SU-DHL-6 (cell line): ENCODE measurements at regions not wholly inside any gene's neighbourhood (a gene's known extent, or its start where the extent isn't known, plus 50 kb on each side); places are given as distances from the start of the nearest gene placed in this dataset.

Source experiments
- H2AFZ ChIP-seq: fragments of 200-600 bp; sonication (generic); 2 replicates; pipeline ENCODE4 v1.6.1; 2014; ENCODE audit warnings: low read depth, mild to moderate bottlenecking, moderate library complexity, mixed read lengths, antibody characterized with exemption, low read length; ENCODE audit not compliant: severe bottlenecking
- H3F3A ChIP-seq: fragments of 200-600 bp; shearing (Covaris generic); 2 replicates; pipeline ENCODE4 v1.6.0; 2016; ENCODE audit warnings: antibody characterized with exemption, mild to moderate bottlenecking; ENCODE audit not compliant: insufficient read depth
- H3K27ac ChIP-seq: fragments of 200-600 bp; sonication (generic); 2 replicates; pipeline ENCODE4 v1.5.1; 2016; ENCODE audit warnings: low read depth, mild to moderate bottlenecking, low read length, moderate library complexity, mixed read lengths
- H3K27me3 ChIP-seq: fragments of 200-600 bp; sonication (generic), shearing (Covaris generic); 2 replicates; pipeline ENCODE4 v1.6.0; 2014; ENCODE audit warnings: mild to moderate bottlenecking, low read length
- H3K36me3 ChIP-seq: fragments of 200-600 bp; sonication (generic); 2 replicates; pipeline ENCODE4 v1.6.1; 2014; ENCODE audit warnings: mild to moderate bottlenecking, low read length, mixed read lengths
- H3K4me2 ChIP-seq: fragments of 300-600, 200-600 bp; shearing (Covaris generic), sonication (generic); 2 replicates; pipeline ENCODE4 v1.6.0; 2014; ENCODE audit warnings: low read length, low read depth, mild to moderate bottlenecking; ENCODE audit not compliant: poor library complexity, severe bottlenecking
- H3K4me3 ChIP-seq: fragments of 200-600 bp; sonication (generic); 2 replicates; pipeline ENCODE4 v1.5.1; 2014; ENCODE audit warnings: antibody characterized with exemption, low read length, mild to moderate bottlenecking, mixed read lengths; ENCODE audit not compliant: insufficient read depth, poor library complexity, severe bottlenecking
- H3K79me2 ChIP-seq: fragments of 200-600 bp; sonication (generic); 2 replicates; pipeline ENCODE4 v1.6.1; 2014; ENCODE audit warnings: mild to moderate bottlenecking, low read length, moderate library complexity; ENCODE audit not compliant: insufficient read depth
- H3K9ac ChIP-seq: fragments of 200-600 bp; sonication (generic); 2 replicates; pipeline ENCODE4 v1.7.0; 2014; ENCODE audit warnings: mild to moderate bottlenecking, low read length
- H3K9me2 ChIP-seq: fragments of 200-600 bp; sonication (generic); replicated peaks from 2 replicates; pipeline ENCODE4 v1.6.1; 2014; ENCODE audit warnings: low read length; ENCODE audit not compliant: insufficient read depth
- H3K9me3 ChIP-seq: fragments of 200-600 bp; sonication (generic); 2 replicates; pipeline ENCODE4 v1.6.1; 2014; ENCODE audit warnings: low read length, mixed read lengths; ENCODE audit not compliant: insufficient read depth
- H4K20me1 ChIP-seq: fragments of 200-600 bp; sonication (generic); 2 replicates; pipeline ENCODE4 v1.6.1; 2014; ENCODE audit warnings: low read depth, mild to moderate bottlenecking, antibody characterized with exemption, low read length, moderate library complexity, mixed read lengths
- CTCF ChIP-seq: fragments of 200-600 bp; sonication (generic); IDR thresholded peaks from one replicate; pipeline ENCODE4 v1.5.1; 2017; ENCODE audit warnings: antibody characterized with exemption, mild to moderate bottlenecking, low read length, moderate library complexity; ENCODE audit not compliant: insufficient read depth, poor library complexity, severe bottlenecking
- EZH2phosphoT487 ChIP-seq: fragments of 200-600 bp; sonication (generic), shearing (Covaris generic); conservative IDR thresholded peaks from 2 replicates; pipeline ENCODE4 v1.6.1; 2018; ENCODE audit warnings: mild to moderate bottlenecking, antibody characterized with exemption, low read length, moderate library complexity, mixed read lengths

- TF ChIP-seq EZH2phosphoT487, result no peak
- TF ChIP-seq CTCF, result no peak
- H3K79me2 ChIP-seq, result no peaks in the 10 kb centered on the region
- no peak overlapping the region for H3K27ac ChIP-seq
These were observed 388.4 kb downstream of the RAB28 start for GRCh38 chr4:13095722-13096121.

GRCh38 chr4:13093170-13093569 lies 391.0 kb downstream of the RAB28 start:
- no peaks in the 10 kb centered on the region for H3K79me2 ChIP-seq
- H3K9ac ChIP-seq, result no peak overlapping the region
- no peaks in the 10 kb centered on the region for H3F3A ChIP-seq
- no peak for TF ChIP-seq CTCF
- TF ChIP-seq EZH2phosphoT487, result no peak
- no peaks in the 10 kb centered on the region for H3K36me3 ChIP-seq
- no peaks in the 10 kb centered on the region for H3K9me3 ChIP-seq
- H3K4me3 ChIP-seq, result no peak overlapping the region
- H3K27me3 ChIP-seq, result no peaks in the 10 kb centered on the region
- H3K27ac ChIP-seq, result no peak overlapping the region
- H2AFZ ChIP-seq, result no peak overlapping the region
- H3K4me2 ChIP-seq, result no peak overlapping the region
- no peaks in the 10 kb centered on the region for H4K20me1 ChIP-seq
- no peaks in the 10 kb centered on the region for H3K9me2 ChIP-seq

More at GRCh38 chr4:13095722-13096121, 388.4 kb downstream of the RAB28 start:
- Histone ChIP-seq H3K9ac (no peak overlapping the region), H3K9me2 (no peaks in the 10 kb centered on the region), H4K20me1 (no peaks in the 10 kb centered on the region), H3K4me2 (no peak overlapping the region), H3F3A (no peaks in the 10 kb centered on the region), H3K27me3 (no peaks in the 10 kb centered on the region), H3K4me3 (no peak overlapping the region), H3K36me3 (no peaks in the 10 kb centered on the region), H2AFZ (no peak overlapping the region), H3K9me3 (no peaks in the 10 kb centered on the region)

- no peak overlapping the region for H3K4me3 ChIP-seq
- H3K4me2 ChIP-seq, result no peak overlapping the region
- H3K9ac ChIP-seq, result no peak overlapping the region
- no peaks in the 10 kb centered on the region for H4K20me1 ChIP-seq
- no peak for TF ChIP-seq EZH2phosphoT487
- TF ChIP-seq CTCF, result no peak
- H3K9me3 ChIP-seq, result no peaks in the 10 kb centered on the region
- no peak overlapping the region for H2AFZ ChIP-seq
- no peaks in the 10 kb centered on the region for H3F3A ChIP-seq
- H3K27me3 ChIP-seq, result no peaks in the 10 kb centered on the region
- H3K79me2 ChIP-seq, result no peaks in the 10 kb centered on the region
- H3K36me3 ChIP-seq, result no peaks in the 10 kb centered on the region
- no peak overlapping the region for H3K27ac ChIP-seq
- no peaks in the 10 kb centered on the region for H3K9me2 ChIP-seq
These were observed 391.4 kb downstream of the RAB28 start for GRCh38 chr4:13092702-13093101.

- Histone ChIP-seq H3K9ac (no peak overlapping the region), H4K20me1 (no peaks in the 10 kb centered on the region), H3K36me3 (no peaks in the 10 kb centered on the region), H3K4me3 (no peak overlapping the region), H3K4me2 (no peak overlapping the region), H2AFZ (no peak overlapping the region), H3K79me2 (no peaks in the 10 kb centered on the region), H3K9me3 (no peaks in the 10 kb centered on the region), H3K27ac (no peak overlapping the region), H3K27me3 (no peaks in the 10 kb centered on the region), H3K9me2 (no peaks in the 10 kb centered on the region), H3F3A (no peaks in the 10 kb centered on the region)
- TF ChIP-seq EZH2phosphoT487 (no peak), CTCF (no peak)
These were observed 394.5 kb downstream of the RAB28 start for GRCh38 chr4:13089659-13089998.
